Activated CD8-positive, alpha-beta memory T cell treated with anti-CD3 and anti-CD28 coated beads for 24 hours (primary cell): ENCODE measurements at regions not wholly inside any gene's neighbourhood (a gene's known extent, or its start where the extent isn't known, plus 50 kb on each side); places are given as distances from the start of the nearest gene placed in this dataset.

Experiments used
- DNase-seq: peaks from one replicate; pipeline ENCODE4 v3.0.0-alpha.2; 2020

GRCh38 chr5:56288873-56289601 is 55.9 kb upstream of the ANKRD55 start:
- no peak for DNase-seq

- no peak for DNase-seq
These were observed 53.1 kb upstream of the ANKRD55 start for GRCh38 chr5:56286015-56286884.

GRCh38 chr5:56282951-56283350 is 49.8 kb upstream of the ANKRD55 start:
- no peak for DNase-seq
